ENCODE measurements at regions not wholly inside any gene's neighbourhood (a gene's known extent, or its start where the extent isn't known, plus 50 kb on each side); places are given as distances from the start of the nearest gene placed in this dataset.

DNA sequence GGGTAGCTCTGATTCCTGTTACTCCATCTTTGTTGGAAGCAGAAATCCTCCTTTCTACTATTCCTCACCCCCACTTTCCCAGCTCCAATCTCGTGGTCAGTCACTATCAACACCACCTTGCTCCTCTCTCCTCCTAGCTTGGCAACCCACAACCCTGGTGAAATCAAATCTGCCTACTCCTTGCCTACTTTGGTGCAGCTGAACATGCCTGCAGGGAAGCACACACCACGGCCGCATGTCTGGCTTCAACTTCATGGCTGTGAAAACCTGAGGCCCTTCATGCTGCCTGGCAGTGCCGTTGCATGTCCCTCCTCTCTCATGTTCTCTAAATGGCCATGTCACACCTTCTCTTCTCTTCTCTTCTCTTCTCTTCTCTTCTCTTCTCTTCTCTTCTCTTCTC, 112.4 kb upstream of the FOXA2 start:
- H2BK15ac ChIP-seq (ENCODE audit: low read depth, low read length) = no peak overlapping the region

More for the DNA sequence above, 112.4 kb upstream of the FOXA2 start:
- H3K4me2 ChIP-seq (ENCODE audit: insufficient read depth, insufficient read length, low read length) = no peak overlapping the region
- Mint-ChIP-seq H3K27me3 (ENCODE audit: low read depth) (peaks cover 13% of the 10 kb centered on the region), H3K27ac (no peak overlapping the region), H3K4me1 (peaks cover 0 to 4% of the 10 kb centered on the region in 2 experiments; a peak in 1 of 4 replicates), H3K9me3 (no peaks in the 10 kb centered on the region; a peak in 1 of 5 replicates), H3K4me3 (no peak overlapping the region), H3K36me3 (ENCODE audit: insufficient read depth in 1 of 3, low read depth in 3 of 3) (no peaks in the 10 kb centered on the region; a peak in 1 of 7 replicates)
- no peak overlapping the region for H4K5ac ChIP-seq (ENCODE audit: insufficient read length, low read depth, low read length)
- H4K20me1 ChIP-seq (ENCODE audit: control insufficient read depth, insufficient read depth, insufficient read length) = no peaks in the 10 kb centered on the region
- no peak overlapping the region for H3K56ac ChIP-seq (ENCODE audit: insufficient read length, low read depth, low read length)
- no peak overlapping the region for H2BK12ac ChIP-seq (ENCODE audit: insufficient read length, low read depth, low read length)
- H3K14ac ChIP-seq (ENCODE audit: insufficient read depth, low read length) = no peak overlapping the region
- H3K4me1 ChIP-seq (ENCODE audit: insufficient read depth, low read length) = no peaks in the 10 kb centered on the region
- H4K8ac ChIP-seq (replicated peaks; ENCODE audit: insufficient read length, low read depth, low read length) = no peak overlapping the region
- no peak overlapping the region for H2BK5ac ChIP-seq (ENCODE audit: insufficient read length, low read length)
- H3K27me3 ChIP-seq (ENCODE audit: insufficient read depth, low read length) = no peaks in the 10 kb centered on the region
- H3K9me3 ChIP-seq (ENCODE audit: control insufficient read depth, low read depth, low read length) = no peaks in the 10 kb centered on the region
- no peaks in the 10 kb centered on the region for H3K23me2 ChIP-seq (ENCODE audit: insufficient read length, low read depth, low read length, poor library complexity, severe bottlenecking)
- no peak overlapping the region for H3K23ac ChIP-seq (ENCODE audit: insufficient read length, low read depth, low read length)
- H3K27ac ChIP-seq (ENCODE audit: insufficient read length, low read depth, low read length) = no peak overlapping the region
- no peak overlapping the region for H2AFZ ChIP-seq (ENCODE audit: low read length)
- no peak overlapping the region for H3T11ph ChIP-seq (ENCODE audit: low read length)
- H3K9ac ChIP-seq (ENCODE audit: extremely low read depth, insufficient read length, low read length) = no peak overlapping the region
- TF ChIP-seq, protein P1, sequence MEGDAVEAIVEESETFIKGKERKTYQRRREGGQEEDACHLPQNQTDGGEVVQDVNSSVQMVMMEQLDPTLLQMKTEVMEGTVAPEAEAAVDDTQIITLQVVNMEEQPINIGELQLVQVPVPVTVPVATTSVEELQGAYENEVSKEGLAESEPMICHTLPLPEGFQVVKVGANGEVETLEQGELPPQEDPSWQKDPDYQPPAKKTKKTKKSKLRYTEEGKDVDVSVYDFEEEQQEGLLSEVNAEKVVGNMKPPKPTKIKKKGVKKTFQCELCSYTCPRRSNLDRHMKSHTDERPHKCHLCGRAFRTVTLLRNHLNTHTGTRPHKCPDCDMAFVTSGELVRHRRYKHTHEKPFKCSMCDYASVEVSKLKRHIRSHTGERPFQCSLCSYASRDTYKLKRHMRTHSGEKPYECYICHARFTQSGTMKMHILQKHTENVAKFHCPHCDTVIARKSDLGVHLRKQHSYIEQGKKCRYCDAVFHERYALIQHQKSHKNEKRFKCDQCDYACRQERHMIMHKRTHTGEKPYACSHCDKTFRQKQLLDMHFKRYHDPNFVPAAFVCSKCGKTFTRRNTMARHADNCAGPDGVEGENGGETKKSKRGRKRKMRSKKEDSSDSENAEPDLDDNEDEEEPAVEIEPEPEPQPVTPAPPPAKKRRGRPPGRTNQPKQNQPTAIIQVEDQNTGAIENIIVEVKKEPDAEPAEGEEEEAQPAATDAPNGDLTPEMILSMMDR (conservative IDR thresholded peaks at IDR 0.05) = no peak
- H3K4ac ChIP-seq (ENCODE audit: low read depth, low read length) = no peak overlapping the region
- H3K79me2 ChIP-seq (ENCODE audit: insufficient read depth, low read length) = no peaks in the 10 kb centered on the region
- no peak overlapping the region for H2BK20ac ChIP-seq (ENCODE audit: low read depth, low read length, poor library complexity, severe bottlenecking)
- DNase-seq = no peak
- no peaks in the 10 kb centered on the region for H3K79me1 ChIP-seq (ENCODE audit: insufficient read depth, low read depth, low read length, poor library complexity, severe bottlenecking)
- no peak overlapping the region for H2BK120ac ChIP-seq (ENCODE audit: low read depth, low read length, poor library complexity, severe bottlenecking)
- H3K18ac ChIP-seq (ENCODE audit: insufficient read length, low read depth, low read length) = no peak overlapping the region
- H2AK5ac ChIP-seq (ENCODE audit: insufficient read length, low read length) = no peak overlapping the region
- no peak overlapping the region for H4K91ac ChIP-seq (ENCODE audit: insufficient read length, low read depth, low read length)
- no CpG with 5 or more reads among the region's 4 CpGs for WGBS (ENCODE audit: extremely low coverage, insufficient read length, low lambda C conversion rate)
